ENCODE measurements at regions not wholly inside any gene's neighbourhood (a gene's known extent, or its start where the extent isn't known, plus 50 kb on each side); places are given as distances from the start of the nearest gene placed in this dataset.

GRCh38 chr7:54465095-54465494 is 77.1 kb upstream of the VSTM2A start:
- no peak overlapping the region for H3K27ac ChIP-seq
- H3K9ac ChIP-seq (ENCODE audit: insufficient read length) = no peak overlapping the region
- H3K36me3 ChIP-seq (ENCODE audit: insufficient read depth, low read length) = no peaks in the 10 kb centered on the region
- DNase-seq (ENCODE audit: low read depth, low spot score) = no peak
- H3K4me3 ChIP-seq = no peak overlapping the region
- no peaks in the 10 kb centered on the region for H3K9me3 ChIP-seq (ENCODE audit: low read depth, low read length)
- TF ChIP-seq POLR2AphosphoS5 (IDR thresholded peaks at IDR 0.05; ENCODE audit: borderline replicate concordance, low read depth, low read length) = no peak
- TF ChIP-seq FOXP2 (optimal IDR thresholded peaks at IDR 0.05; ENCODE audit: control extremely low read depth, extremely low read length, insufficient read depth) = no peak
- TF ChIP-seq EZH2 (IDR thresholded peaks at IDR 0.05) = no peak

GRCh38 chr7:54469740-54470139 is 72.4 kb upstream of the VSTM2A start:
- H3K36me3 ChIP-seq (ENCODE audit: insufficient read depth, low read length) = no peaks in the 10 kb centered on the region
- no peak overlapping the region for H3K27ac ChIP-seq
- no peaks in the 10 kb centered on the region for H3K9me3 ChIP-seq (ENCODE audit: low read depth, low read length)
- DNase-seq (ENCODE audit: low read depth, low spot score) = no peak
- no peak for TF ChIP-seq POLR2AphosphoS5 (IDR thresholded peaks at IDR 0.05; ENCODE audit: borderline replicate concordance, low read depth, low read length)
- no peak for TF ChIP-seq FOXP2 (optimal IDR thresholded peaks at IDR 0.05; ENCODE audit: control extremely low read depth, extremely low read length, insufficient read depth)
- TF ChIP-seq EZH2 (IDR thresholded peaks at IDR 0.05) = no peak
- H3K9ac ChIP-seq (ENCODE audit: insufficient read length) = no peak overlapping the region
- H3K4me3 ChIP-seq = no peak overlapping the region

GRCh38 chr7:54476609-54477008 is 65.6 kb upstream of the VSTM2A start:
- H3K36me3 ChIP-seq (ENCODE audit: insufficient read depth, low read length) = no peaks in the 10 kb centered on the region
- DNase-seq (ENCODE audit: low read depth, low spot score) = no peak
- H3K27ac ChIP-seq = no peak overlapping the region
- no peak overlapping the region for H3K9ac ChIP-seq (ENCODE audit: insufficient read length)
- no peak for TF ChIP-seq FOXP2 (optimal IDR thresholded peaks at IDR 0.05; ENCODE audit: control extremely low read depth, extremely low read length, insufficient read depth)
- no peak for TF ChIP-seq EZH2 (IDR thresholded peaks at IDR 0.05)
- no peak for TF ChIP-seq POLR2AphosphoS5 (IDR thresholded peaks at IDR 0.05; ENCODE audit: borderline replicate concordance, low read depth, low read length)
- no peak overlapping the region for H3K4me3 ChIP-seq
- H3K9me3 ChIP-seq (ENCODE audit: low read depth, low read length) = no peaks in the 10 kb centered on the region

- Histone ChIP-seq H3K4me3 (no peak overlapping the region), H3K36me3 (ENCODE audit: insufficient read depth, low read length) (no peaks in the 10 kb centered on the region), H3K9me3 (ENCODE audit: low read depth, low read length) (no peaks in the 10 kb centered on the region), H3K9ac (ENCODE audit: insufficient read length) (no peak overlapping the region), H3K27ac (no peak overlapping the region)
- TF ChIP-seq POLR2AphosphoS5 (IDR thresholded peaks at IDR 0.05; ENCODE audit: borderline replicate concordance, low read depth, low read length) (no peak), EZH2 (IDR thresholded peaks at IDR 0.05) (no peak), FOXP2 (optimal IDR thresholded peaks at IDR 0.05; ENCODE audit: control extremely low read depth, extremely low read length, insufficient read depth) (no peak)
- DNase-seq (ENCODE audit: low read depth, low spot score) = no peak
Observed at GRCh38 chr7:54477083-54477482, 65.1 kb upstream of the VSTM2A start.

- H3K4me3 ChIP-seq = no peak overlapping the region
- TF ChIP-seq EZH2 (IDR thresholded peaks at IDR 0.05) = no peak
- TF ChIP-seq FOXP2 (optimal IDR thresholded peaks at IDR 0.05; ENCODE audit: control extremely low read depth, extremely low read length, insufficient read depth) = no peak
- no peak for TF ChIP-seq POLR2AphosphoS5 (IDR thresholded peaks at IDR 0.05; ENCODE audit: borderline replicate concordance, low read depth, low read length)
- H3K9me3 ChIP-seq (ENCODE audit: low read depth, low read length) = no peaks in the 10 kb centered on the region
- no peak overlapping the region for H3K9ac ChIP-seq (ENCODE audit: insufficient read length)
- DNase-seq (ENCODE audit: low read depth, low spot score) = no peak
- H3K27ac ChIP-seq = no peak overlapping the region
- no peaks in the 10 kb centered on the region for H3K36me3 ChIP-seq (ENCODE audit: insufficient read depth, low read length)
Observed at GRCh38 chr7:54483523-54483922, 58.7 kb upstream of the VSTM2A start.

- Histone ChIP-seq H3K4me3 (no peak overlapping the region), H3K36me3 (ENCODE audit: insufficient read depth, low read length) (no peaks in the 10 kb centered on the region), H3K27ac (no peak overlapping the region), H3K9ac (ENCODE audit: insufficient read length) (no peak overlapping the region), H3K9me3 (ENCODE audit: low read depth, low read length) (no peaks in the 10 kb centered on the region)
- DNase-seq (ENCODE audit: low read depth, low spot score) = no peak
- no peak for TF ChIP-seq EZH2 (IDR thresholded peaks at IDR 0.05)
- no peak for TF ChIP-seq FOXP2 (optimal IDR thresholded peaks at IDR 0.05; ENCODE audit: control extremely low read depth, extremely low read length, insufficient read depth)
- TF ChIP-seq POLR2AphosphoS5 (IDR thresholded peaks at IDR 0.05; ENCODE audit: borderline replicate concordance, low read depth, low read length) = no peak
Observed at GRCh38 chr7:54485044-54485443, 57.1 kb upstream of the VSTM2A start.
